ENCODE measurements at regions not wholly inside any gene's neighbourhood (a gene's known extent, or its start where the extent isn't known, plus 50 kb on each side); places are given as distances from the start of the nearest gene placed in this dataset.

- TF ChIP-seq GABPA (IDR thresholded peaks at IDR 0.05; ENCODE audit: low read depth) (no peak), CHD4 (IDR thresholded peaks at IDR 0.05) (no peak), CTCF (IDR thresholded peaks at IDR 0.05 in 2 of 3, conservative IDR thresholded peaks at IDR 0.05 in 1 of 3; ENCODE audit: control insufficient read depth in 2 of 3, extremely low read depth in 1 of 3, insufficient read depth in 1 of 3, low read depth in 3 of 3, low read length in 3 of 3) (no peak), NFYB (IDR thresholded peaks at IDR 0.05; ENCODE audit: insufficient read depth, low read depth, low read length) (no peak), RAD21 (IDR thresholded peaks at IDR 0.05; ENCODE audit: insufficient read depth, low read depth, low read length) (no peak), POLR2A (IDR thresholded peaks at IDR 0.05; ENCODE audit: low read depth, low read length) (no peak), ESRRA (IDR thresholded peaks at IDR 0.05; ENCODE audit: low read length) (no peak)
Measured at GRCh38 chr12:124383028-124383427, 88.1 kb downstream of the RFLNA start.

Measured in GM12878 (cell line).